Activated T-cell treated with anti-CD3 and anti-CD28 coated beads, Interleukin-2, amount 50 U/mL, for 24 hours (primary cell): ENCODE measurements at regions not wholly inside any gene's neighbourhood (a gene's known extent, or its start where the extent isn't known, plus 50 kb on each side); places are given as distances from the start of the nearest gene placed in this dataset.

ENCODE experiments used
- DNase-seq: peaks from one replicate; pipeline ENCODE4 v3.0.0-alpha.2; 2020
- H3K27ac Mint-ChIP-seq: 2 replicates; pipeline ENCODE4 v1.8.0; 2020; ENCODE audit warnings: mild to moderate bottlenecking, mixed read lengths
- H3K27me3 Mint-ChIP-seq: 2 replicates; pipeline ENCODE4 v1.8.0; 2020; ENCODE audit warnings: mixed read lengths
- H3K36me3 Mint-ChIP-seq: 2 replicates; pipeline ENCODE4 v1.8.0; 2020; ENCODE audit warnings: low read depth, mixed read lengths
- H3K4me1 Mint-ChIP-seq: 2 replicates; pipeline ENCODE4 v1.8.0; 2020; ENCODE audit warnings: low read depth, mixed read lengths
- H3K4me3 Mint-ChIP-seq: 2 replicates; pipeline ENCODE4 v1.8.0; 2020; ENCODE audit warnings: mild to moderate bottlenecking, moderate library complexity, mixed read lengths
- H3K9me3 Mint-ChIP-seq: 2 replicates; pipeline ENCODE4 v1.8.0; 2020; ENCODE audit warnings: mixed read lengths

- Mint-ChIP-seq H3K27ac (no peak overlapping the region), H3K27me3 (no peaks in the 10 kb centered on the region), H3K4me3 (no peak overlapping the region), H3K36me3 (no peaks in the 10 kb centered on the region), H3K4me1 (no peaks in the 10 kb centered on the region), H3K9me3 (no peaks in the 10 kb centered on the region)
- no peak for DNase-seq
These were observed 1540.2 kb upstream of the SLC39A10 start for GRCh38 chr2:194116861-194117260.

DNA sequence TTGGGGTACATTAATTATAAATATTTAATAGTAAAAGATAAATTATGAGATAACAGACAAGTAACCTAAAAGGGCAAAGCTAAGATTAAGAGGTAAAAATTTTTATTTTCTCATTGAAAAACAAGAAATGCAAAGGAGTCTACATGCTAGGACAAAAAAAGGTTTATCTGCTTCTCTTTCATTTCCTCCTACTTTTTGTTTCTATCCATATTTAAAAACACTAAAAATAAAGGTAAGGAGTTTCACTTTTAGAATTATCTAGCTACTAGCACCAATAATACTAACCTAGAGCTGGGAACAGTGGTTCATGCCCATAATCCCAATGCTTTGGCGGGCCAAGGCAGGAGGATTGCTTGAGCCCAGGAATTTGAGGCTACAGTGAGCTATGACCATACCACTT, 1551.7 kb upstream of the SLC39A10 start:
- Mint-ChIP-seq H3K9me3 (no peaks in the 10 kb centered on the region), H3K4me3 (no peak overlapping the region), H3K4me1 (no peaks in the 10 kb centered on the region), H3K27ac (no peak overlapping the region), H3K27me3 (no peaks in the 10 kb centered on the region), H3K36me3 (no peaks in the 10 kb centered on the region)
- DNase-seq, result no peak

DNA sequence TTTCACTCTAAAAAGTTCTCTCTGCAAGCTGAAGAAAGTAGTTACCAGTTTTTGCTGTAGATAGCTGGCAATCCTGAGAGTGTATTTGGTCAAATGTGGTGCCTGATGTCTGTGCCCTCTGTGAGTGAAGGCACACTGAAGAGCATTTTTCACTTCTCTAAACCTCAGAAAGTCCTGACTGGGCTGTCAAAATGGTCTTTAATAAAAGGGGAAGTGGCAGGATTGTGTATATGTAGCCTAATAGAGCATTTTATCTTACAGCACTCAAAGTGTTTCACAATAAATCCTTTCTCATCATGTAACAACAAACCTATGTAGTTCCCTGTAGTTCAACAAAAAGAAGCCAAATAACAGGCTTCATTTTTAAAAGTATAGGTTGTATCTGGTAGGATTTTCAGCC, 1552.3 kb upstream of the SLC39A10 start:
- Mint-ChIP-seq H3K4me1 (no peaks in the 10 kb centered on the region), H3K36me3 (no peaks in the 10 kb centered on the region), H3K27ac (no peak overlapping the region), H3K4me3 (no peak overlapping the region), H3K27me3 (no peaks in the 10 kb centered on the region), H3K9me3 (no peaks in the 10 kb centered on the region)
- no peak for DNase-seq

- no peaks in the 10 kb centered on the region for H3K36me3 Mint-ChIP-seq
- no peaks in the 10 kb centered on the region for H3K27me3 Mint-ChIP-seq
- no peaks in the 10 kb centered on the region for H3K4me1 Mint-ChIP-seq
- DNase-seq, result no peak
- H3K4me3 Mint-ChIP-seq, result no peak overlapping the region
- no peak overlapping the region for H3K27ac Mint-ChIP-seq
- no peaks in the 10 kb centered on the region for H3K9me3 Mint-ChIP-seq
These were observed 1552.9 kb upstream of the SLC39A10 start for GRCh38 chr2:194103941-194104659.

DNA sequence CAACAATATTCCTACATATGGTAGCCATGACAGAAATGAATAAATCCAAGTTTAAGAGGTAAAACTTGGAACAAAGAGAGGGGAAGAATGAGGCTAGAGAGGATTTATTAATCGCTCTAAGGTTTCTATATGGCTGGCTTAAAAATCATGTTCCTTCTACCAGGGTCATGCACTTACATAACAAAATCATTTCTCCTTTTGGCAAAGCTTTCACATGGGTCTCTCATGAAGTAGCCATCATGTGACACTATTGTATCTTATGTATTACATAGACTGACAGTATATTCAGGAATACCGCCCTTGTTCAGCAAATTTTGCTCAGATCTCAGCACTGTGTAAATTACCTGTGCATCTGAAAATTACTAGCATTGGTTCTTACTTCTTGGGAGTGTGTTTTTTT, 1554.5 kb upstream of the SLC39A10 start:
- no peak for DNase-seq
- no peaks in the 10 kb centered on the region for H3K36me3 Mint-ChIP-seq
- no peak overlapping the region for H3K27ac Mint-ChIP-seq
- H3K9me3 Mint-ChIP-seq, result no peaks in the 10 kb centered on the region
- H3K4me3 Mint-ChIP-seq, result no peak overlapping the region
- no peaks in the 10 kb centered on the region for H3K27me3 Mint-ChIP-seq
- H3K4me1 Mint-ChIP-seq, result no peaks in the 10 kb centered on the region

- no peak for DNase-seq
- no peaks in the 10 kb centered on the region for H3K36me3 Mint-ChIP-seq
- no peaks in the 10 kb centered on the region for H3K4me1 Mint-ChIP-seq
- no peaks in the 10 kb centered on the region for H3K9me3 Mint-ChIP-seq
- no peaks in the 10 kb centered on the region for H3K27me3 Mint-ChIP-seq
- H3K27ac Mint-ChIP-seq, result no peak overlapping the region
- H3K4me3 Mint-ChIP-seq, result no peak overlapping the region
These were observed 1556.8 kb upstream of the SLC39A10 start for GRCh38 chr2:194100201-194100600.

- H3K9me3 Mint-ChIP-seq, result no peaks in the 10 kb centered on the region
- H3K36me3 Mint-ChIP-seq, result no peaks in the 10 kb centered on the region
- H3K4me3 Mint-ChIP-seq, result no peak overlapping the region
- no peak for DNase-seq
- H3K27ac Mint-ChIP-seq, result no peak overlapping the region
- no peaks in the 10 kb centered on the region for H3K27me3 Mint-ChIP-seq
- H3K4me1 Mint-ChIP-seq, result no peaks in the 10 kb centered on the region
These were observed 1560.6 kb upstream of the SLC39A10 start for GRCh38 chr2:194096402-194096801.

DNA sequence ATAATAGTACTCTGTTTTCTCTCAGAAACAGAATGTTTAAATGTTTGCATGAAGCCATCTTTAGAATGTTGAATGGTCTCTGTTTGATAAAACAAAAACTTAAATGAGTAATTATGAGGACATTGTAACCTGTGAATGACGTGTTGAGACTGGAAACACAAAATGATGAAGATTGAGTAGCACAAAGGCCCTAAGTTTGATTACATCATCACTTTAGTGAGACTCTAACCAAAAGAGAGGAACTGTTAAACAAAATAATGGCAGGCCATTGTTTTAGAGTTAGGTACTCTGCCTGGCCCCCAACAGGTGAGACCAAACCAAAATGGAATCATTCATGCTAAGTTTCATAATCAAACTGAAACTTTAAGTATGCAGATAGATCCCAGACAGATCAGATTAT, 1561.7 kb upstream of the SLC39A10 start:
- H3K4me1 Mint-ChIP-seq, result no peaks in the 10 kb centered on the region
- no peak overlapping the region for H3K27ac Mint-ChIP-seq
- no peak overlapping the region for H3K4me3 Mint-ChIP-seq
- no peaks in the 10 kb centered on the region for H3K27me3 Mint-ChIP-seq
- H3K9me3 Mint-ChIP-seq, result no peaks in the 10 kb centered on the region
- H3K36me3 Mint-ChIP-seq, result no peaks in the 10 kb centered on the region
- no peak for DNase-seq

DNA sequence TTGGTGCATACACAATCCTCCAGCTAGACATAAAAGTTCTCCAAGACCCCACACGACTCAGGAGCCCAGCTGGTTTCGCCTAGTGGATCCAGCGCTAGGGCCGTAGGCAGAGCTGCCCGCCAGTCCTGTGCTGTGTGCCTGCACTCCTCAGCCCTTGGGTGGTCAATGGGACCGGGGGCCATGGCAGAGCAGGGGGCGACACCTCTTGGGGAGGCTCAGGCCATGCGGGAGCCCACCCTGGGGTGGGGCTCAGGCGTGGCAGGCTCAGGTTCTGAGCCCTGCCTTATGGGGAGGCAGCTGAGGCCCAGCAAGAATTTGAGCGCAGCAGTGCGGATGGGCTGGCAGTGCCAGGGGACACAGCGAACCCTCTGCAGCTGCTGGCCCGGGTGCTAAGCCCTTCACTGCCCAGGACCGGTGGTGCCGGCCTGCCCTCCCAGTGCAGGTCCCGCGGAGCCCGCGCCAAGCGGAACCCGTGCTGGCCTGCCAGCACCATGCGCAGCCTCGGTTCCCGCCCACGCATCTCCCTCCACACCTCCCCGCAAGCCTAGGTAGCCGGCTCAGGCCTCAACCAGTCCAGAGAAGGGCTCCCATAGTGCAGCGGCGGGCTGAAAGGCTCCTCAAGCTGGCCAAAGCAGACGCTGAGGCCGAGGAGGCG, 1566.6 kb upstream of the SLC39A10 start:
- Mint-ChIP-seq H3K27me3 (no peaks in the 10 kb centered on the region), H3K27ac (no peak overlapping the region), H3K4me1 (no peaks in the 10 kb centered on the region), H3K4me3 (no peak overlapping the region), H3K9me3 (no peaks in the 10 kb centered on the region), H3K36me3 (no peaks in the 10 kb centered on the region)
- DNase-seq, result no peak

- H3K27ac Mint-ChIP-seq, result no peak overlapping the region
- H3K4me1 Mint-ChIP-seq, result no peaks in the 10 kb centered on the region
- H3K27me3 Mint-ChIP-seq, result no peaks in the 10 kb centered on the region
- H3K36me3 Mint-ChIP-seq, result no peaks in the 10 kb centered on the region
- H3K4me3 Mint-ChIP-seq, result no peak overlapping the region
- H3K9me3 Mint-ChIP-seq, result no peaks in the 10 kb centered on the region
- DNase-seq, result no peak
These were observed 1569.7 kb upstream of the SLC39A10 start for GRCh38 chr2:194087089-194087958.

DNA sequence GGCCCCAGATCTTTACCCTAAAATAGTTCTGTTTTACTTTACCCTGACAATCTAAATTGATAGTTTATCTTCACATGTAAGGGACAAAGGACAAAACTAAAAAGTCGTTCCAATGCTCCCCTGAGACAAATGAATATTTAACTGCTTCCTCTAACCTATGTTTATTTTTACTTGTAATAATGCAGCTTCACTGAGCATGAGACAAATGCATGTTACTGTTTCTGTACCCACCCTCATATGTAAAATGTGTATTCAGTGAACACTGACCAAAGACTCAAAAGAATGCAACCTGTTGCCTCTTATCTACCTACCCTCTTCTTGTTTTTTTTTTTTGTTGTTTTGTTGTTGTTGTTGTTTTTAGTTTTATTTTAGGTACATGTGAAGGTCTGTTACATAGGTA, 1570.9 kb upstream of the SLC39A10 start:
- Mint-ChIP-seq H3K9me3 (no peaks in the 10 kb centered on the region), H3K4me1 (no peaks in the 10 kb centered on the region), H3K27ac (no peak overlapping the region), H3K4me3 (no peak overlapping the region), H3K36me3 (no peaks in the 10 kb centered on the region), H3K27me3 (no peaks in the 10 kb centered on the region)
- DNase-seq, result no peak

DNA sequence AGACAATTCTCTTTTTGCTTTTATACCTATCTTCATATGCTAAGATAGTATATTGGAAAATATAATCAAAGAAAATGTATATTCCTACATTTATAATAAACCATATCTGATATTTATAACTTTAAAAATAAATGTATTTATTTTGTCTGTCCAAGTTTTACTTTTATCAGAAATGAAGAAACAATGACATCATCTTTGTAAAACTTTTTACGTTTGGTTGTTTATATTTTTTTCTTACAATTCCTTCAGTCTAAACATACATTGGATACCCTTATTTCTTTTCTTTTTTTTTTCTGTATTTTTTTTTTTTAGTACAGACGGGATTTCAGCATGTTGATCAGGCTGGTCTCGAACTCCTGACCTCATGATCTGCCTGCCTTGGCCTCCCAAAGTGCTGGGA, 1577.0 kb upstream of the SLC39A10 start:
- H3K4me1 Mint-ChIP-seq, result no peaks in the 10 kb centered on the region
- DNase-seq, result no peak

DNA sequence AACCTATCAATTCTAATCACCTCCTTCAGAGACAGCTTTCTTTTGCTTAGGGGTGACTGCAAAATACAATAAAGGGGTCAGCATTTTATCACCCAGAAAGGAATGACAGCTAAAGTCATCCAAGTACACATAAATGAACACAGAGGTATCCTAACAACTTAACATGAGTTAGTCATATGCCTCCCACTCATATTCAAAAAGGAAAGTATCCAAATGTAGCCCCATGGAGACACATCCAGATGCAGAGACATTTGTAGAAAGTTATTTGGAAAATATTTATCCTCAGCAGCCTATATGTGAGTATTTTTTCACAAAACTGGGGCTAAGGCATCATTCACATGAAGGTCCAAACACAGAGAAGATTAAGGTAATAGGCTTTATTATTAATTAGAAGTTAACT, 1579.7 kb upstream of the SLC39A10 start:
- Mint-ChIP-seq H3K27ac (no peak overlapping the region), H3K36me3 (no peaks in the 10 kb centered on the region), H3K4me3 (no peak overlapping the region)

More for the DNA sequence above, 1577.0 kb upstream of the SLC39A10 start:
- Mint-ChIP-seq H3K4me3 (no peak overlapping the region), H3K9me3 (no peaks in the 10 kb centered on the region), H3K36me3 (no peaks in the 10 kb centered on the region), H3K27me3 (no peaks in the 10 kb centered on the region), H3K27ac (no peak overlapping the region)

GRCh38 chr2:194062401-194062800, 1594.6 kb upstream of the SLC39A10 start:
- Mint-ChIP-seq H3K4me1 (no peaks in the 10 kb centered on the region), H3K36me3 (no peaks in the 10 kb centered on the region), H3K4me3 (no peak overlapping the region), H3K27ac (no peak overlapping the region), H3K9me3 (no peaks in the 10 kb centered on the region), H3K27me3 (no peaks in the 10 kb centered on the region)
- no peak for DNase-seq

More for the DNA sequence above, 1579.7 kb upstream of the SLC39A10 start:
- H3K27me3 Mint-ChIP-seq, result no peaks in the 10 kb centered on the region
- H3K9me3 Mint-ChIP-seq, result no peaks in the 10 kb centered on the region
- no peak for DNase-seq
- H3K4me1 Mint-ChIP-seq, result no peaks in the 10 kb centered on the region

DNA sequence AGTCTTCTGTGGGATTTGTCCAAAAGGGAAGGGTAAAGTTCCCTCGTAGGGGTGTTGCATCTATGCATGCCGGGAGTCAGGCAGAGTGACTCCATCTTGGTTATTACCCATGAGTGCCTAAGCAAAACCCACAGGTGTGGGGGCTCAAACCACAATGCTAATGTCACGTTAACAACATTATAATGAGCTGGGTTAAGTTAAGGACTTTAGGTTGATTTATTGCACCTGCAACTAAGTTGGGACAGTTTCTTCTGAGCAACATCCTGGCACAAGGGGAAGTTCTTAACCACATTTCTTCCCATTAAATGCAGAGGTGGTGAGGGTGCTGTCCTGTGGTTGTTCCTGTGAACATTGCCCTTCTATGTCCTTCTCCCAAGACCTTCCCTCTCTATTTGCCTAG, 1596.8 kb upstream of the SLC39A10 start:
- no peak for DNase-seq
- Mint-ChIP-seq H3K9me3 (no peaks in the 10 kb centered on the region), H3K27ac (no peak overlapping the region), H3K27me3 (no peaks in the 10 kb centered on the region), H3K36me3 (no peaks in the 10 kb centered on the region), H3K4me3 (no peak overlapping the region), H3K4me1 (no peaks in the 10 kb centered on the region)
